AML-193 (cell line): ENCODE measurements at regions not wholly inside any gene's neighbourhood (a gene's known extent, or its start where the extent isn't known, plus 50 kb on each side); places are given as distances from the start of the nearest gene placed in this dataset.

Experiments
- DNase-seq, 2 experiments: peaks; one replicate each; lab custom pipeline; 2025; lab: John Stamatoyannopoulos, UW

DNA sequence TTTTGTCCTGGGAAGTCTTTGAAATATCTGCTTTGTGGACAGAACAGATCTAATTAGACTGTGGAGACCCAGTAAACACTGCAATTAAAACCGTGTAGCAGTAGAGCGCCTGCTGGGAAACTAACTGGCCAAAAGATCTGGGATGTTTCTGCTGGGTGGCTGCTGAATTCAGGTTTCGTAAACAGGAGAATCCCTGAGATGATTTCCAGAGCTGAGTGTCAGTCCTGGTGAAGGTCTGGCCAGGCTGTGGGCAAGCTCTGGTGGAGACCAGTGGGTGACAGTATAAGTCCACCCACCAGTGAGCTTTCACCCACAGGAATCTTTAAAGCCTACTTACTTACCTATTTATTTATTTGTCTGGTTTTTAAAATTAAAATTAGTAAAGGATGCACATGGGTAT is 257.2 kb downstream of the IRF8 start:
- DNase-seq, result no peak

DNA sequence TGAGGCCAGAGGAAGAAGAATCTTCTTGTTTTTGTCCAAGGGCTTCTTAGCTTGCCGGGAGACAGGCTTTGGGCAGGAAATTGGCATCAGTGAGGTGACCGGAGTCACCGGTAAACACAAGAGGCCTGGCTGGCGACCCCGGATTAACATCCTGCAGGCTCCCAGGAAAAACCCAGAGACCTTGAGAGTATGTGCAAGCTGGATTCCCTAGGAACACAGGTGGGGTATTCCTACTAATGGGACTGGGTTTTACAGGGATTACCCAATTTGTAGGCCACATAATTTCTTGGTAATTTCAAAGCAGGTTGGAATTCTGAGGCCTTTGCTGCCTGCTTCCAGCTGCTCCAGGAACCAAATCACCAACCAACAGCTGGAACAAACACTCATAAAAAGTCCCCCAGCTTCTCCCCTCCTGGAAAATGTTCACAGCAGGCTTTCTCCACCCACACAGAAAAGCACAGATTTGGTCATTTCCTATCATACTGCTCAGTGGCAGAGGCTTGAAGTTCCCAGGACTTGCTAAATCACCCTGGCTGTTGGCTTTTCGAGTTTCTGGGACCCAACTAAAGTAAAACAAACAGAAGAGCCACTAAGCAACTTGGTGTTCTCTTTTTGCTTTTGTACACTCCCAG is 258.8 kb downstream of the IRF8 start:
- DNase-seq, result no peak

DNA sequence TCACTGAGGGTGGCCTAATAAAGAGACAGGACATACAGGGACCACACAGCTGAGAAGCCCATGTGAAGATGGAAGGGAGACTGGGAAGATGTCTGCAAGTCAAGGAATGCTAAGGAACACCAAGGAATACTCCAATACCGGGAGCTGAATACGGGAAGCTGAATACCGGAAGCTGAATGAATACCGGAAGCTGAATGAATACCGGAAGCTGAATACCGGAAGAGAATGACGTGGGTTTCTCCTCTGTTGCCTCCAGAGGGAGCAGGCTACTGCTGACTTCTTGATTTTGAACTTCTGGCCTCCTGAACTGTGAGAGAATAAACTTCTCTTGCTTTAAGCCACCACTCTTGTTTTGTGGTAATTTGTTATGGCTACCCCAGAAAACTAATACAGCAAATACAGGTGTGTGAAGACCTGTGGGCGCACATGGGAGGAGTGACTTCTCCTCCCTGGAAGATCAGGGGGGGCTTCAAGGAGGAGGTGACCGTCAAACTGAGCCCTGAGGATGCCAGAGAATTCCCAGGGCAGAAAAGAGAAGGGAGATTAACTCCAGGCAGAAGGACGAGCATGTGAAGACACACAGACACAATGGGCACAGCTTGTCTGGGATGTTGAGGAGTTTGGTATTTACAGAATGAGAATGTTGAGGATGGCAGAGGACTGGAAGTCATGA is 259.9 kb downstream of the IRF8 start:
- no peak for DNase-seq

DNA sequence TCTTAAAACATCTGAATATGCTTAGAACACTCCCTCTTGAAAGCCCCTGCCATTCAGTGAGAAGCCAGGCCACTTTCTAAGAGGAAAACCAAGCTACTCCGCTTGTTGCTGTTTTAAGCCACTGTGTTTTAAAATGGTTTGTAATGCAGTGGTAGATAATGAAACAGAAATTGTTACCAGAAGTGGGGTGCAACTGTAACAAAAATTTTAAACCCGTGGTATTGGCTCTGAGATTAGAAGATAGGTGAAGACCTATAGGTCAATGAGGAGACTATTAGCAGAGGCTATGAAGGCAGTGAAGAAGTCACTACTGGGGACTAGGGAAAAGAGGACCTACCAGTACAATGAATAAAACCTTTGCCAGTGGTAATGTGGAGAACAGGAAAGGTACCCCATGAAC is 266.5 kb downstream of the IRF8 start:
- DNase-seq, result no peak

DNA sequence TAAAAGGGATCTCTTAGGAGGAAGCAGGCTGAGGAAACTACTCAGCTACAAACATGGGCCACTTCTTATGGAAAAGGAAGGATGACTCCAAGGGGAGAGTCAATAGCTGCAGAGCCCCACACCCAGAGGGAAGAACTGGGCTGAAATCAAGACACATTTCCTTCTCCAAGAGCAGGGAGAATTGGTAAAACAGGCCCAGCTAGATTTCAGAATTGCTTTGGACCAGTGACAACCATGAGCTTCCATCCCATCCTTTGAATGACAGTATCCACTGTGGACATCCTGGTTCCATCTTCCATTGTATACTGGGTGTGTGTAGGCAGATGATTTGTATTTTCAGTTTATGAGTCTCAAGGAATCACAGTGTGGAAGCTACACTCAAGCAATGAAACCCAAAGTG is 267.5 kb downstream of the IRF8 start:
- DNase-seq, result no peak

DNA sequence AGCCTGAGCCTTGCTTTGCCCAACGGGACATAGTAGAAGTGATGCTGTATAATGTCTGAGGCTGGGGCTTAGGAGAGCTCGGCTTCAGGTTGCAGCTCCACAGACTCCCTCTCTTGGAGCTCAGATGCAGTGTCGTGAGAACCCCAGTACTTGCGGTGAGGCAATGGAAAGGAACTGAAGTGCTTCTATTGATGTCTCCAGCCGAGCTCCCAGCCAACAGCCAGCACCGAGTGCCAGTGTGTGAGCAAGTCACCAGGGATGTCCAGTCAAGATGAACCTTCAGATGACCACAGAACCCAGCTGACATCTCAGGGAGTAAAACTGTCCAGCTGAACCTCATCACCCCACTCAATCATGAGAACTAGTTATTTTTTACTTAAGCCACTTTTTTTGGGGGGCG is 268.1 kb downstream of the IRF8 start:
- no peak for DNase-seq

DNA sequence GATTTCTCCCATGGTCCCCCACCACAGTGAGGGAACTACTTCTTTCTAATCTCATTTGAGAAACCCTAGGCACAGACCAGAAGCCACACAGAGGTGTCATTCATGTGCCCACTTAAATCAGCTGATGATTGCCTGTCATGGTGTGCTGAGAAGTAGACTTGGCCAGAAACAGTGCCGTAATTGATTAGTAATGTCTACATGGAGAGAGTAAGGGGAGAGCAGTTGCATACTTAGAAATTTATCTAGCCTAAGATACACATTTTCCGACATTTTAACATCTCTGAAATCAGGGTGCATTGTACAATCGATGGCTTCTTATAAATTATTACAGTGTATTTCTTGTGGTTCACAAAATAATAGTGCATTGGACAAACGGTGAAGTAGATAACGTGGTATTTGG is 271.8 kb downstream of the IRF8 start:
- DNase-seq, result no peak

DNA sequence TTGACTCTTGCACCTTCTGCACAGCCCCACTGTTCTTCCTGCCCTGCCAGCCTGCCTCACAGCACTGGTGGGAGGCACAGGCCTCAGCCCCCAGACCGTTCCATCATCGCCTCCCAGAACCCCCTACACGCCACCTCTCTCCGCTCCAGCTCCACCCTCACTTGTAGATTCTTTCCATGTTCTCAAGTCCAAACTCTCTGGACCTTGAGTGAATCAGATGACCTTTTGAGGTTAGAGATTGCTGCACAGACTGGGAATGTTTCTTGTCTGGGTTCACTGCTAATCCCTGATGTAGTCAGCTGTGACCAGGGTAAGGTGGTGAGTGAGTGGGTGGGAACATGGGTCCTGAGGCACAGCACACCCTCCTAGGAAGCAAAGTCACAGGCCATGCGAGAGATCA is 272.4 kb downstream of the IRF8 start:
- DNase-seq, result no peak

DNA sequence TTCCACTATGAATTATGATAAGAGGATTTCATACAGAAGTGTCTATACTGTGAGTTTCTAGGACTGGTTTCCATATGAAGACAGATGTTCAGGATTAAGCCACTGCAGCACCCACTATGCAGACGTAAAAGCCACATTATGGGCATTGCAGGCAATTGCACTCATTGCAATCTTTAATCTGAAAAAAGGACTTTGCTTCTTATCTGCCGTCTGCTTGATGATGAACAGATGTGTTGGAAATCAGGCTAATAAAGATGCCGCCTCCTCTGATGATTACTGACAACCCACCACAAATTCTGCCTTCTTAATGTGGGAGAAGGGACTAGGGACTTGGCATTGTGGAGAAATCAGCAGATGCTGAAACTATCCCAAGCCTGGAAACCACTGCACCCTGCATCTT is 276.9 kb downstream of the IRF8 start:
- DNase-seq, result no peak

DNA sequence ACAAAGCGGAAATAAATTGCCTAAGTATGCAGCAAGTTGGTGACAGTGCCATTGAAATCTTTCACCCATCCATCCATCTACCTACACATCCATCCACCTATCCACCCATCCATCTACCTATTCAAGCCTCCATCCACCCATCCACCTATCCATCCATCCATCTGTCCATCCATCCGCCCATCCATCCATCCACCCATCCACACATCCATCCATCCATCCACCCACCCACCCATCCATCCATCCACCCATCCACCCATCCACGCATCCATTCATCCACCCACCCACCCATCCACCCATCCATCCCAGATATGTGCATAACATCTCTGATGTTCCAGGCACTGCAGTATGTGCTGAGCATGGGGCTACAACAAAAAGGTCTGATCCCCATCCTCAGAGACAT is 277.5 kb downstream of the IRF8 start:
- no peak for DNase-seq

DNA sequence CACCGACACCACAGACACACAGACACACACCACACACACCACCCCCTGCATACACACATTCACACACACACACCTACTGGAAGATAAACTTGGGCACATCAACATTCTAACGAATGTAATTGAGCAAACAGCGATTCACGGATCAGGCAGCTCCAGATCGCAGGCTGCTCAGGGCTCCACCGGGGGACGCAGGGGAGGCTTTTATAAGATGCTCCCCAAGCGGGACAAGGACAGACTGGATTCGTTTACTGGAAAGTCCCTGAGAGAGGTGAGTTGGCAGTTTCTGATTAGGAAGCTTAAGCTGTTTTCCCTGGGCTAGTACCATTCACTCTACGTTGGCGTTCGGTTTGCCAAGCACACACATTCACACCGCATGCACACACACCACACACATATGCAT is 281.3 kb downstream of the IRF8 start:
- DNase-seq, result no peak

DNA sequence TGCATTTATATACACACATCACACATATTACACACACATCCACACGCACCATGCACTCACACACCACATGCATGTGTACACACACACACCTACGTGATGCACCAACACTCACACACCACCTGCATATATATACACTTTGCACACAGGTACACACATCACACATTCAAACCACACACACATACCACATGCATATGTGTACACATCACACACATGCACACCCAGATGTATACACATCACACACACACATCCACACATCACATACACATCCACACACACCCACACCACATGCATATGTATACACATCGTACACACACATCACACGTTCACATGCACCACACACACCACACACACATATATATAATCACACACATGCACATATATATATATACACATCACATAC is 281.8 kb downstream of the IRF8 start:
- no peak for DNase-seq

DNA sequence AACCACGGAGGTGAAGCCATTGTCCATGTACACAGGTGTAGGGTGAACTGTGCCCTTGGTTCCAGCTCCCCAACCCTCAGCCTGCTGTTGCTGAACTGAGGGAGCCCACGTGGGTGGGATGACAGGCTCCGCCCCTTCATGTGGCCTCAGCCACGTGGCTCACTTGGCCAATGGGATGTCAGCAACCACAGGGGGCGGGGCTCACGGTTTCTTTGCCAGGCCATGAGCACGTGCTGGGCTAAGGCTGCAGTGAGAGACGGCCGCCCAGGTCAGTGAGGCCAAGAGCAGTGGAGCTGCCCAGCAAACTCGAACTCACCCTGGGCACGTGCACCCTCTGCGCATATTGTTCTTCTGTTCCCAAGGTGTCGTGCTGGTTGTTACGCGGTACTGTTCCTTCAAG is 282.6 kb downstream of the IRF8 start:
- DNase-seq, result no peak

DNA sequence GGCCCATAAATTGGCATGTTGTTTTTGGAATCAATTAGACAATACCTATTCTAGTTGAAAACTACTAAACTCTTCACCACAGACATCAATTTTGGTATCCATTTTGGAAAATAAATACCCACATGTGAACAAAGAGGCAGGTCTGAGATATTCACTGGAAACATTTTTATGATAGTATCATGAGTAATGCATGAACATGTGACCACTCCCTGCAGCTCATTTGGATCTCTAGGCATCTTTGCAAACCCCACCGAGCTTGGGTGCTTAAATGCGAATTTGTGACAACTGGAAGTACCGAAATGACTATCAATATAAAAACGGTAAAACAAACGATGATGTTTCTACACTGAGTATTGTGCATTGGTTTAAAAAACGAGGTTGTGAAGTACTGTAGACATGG is 285.2 kb downstream of the IRF8 start:
- no peak for DNase-seq

DNA sequence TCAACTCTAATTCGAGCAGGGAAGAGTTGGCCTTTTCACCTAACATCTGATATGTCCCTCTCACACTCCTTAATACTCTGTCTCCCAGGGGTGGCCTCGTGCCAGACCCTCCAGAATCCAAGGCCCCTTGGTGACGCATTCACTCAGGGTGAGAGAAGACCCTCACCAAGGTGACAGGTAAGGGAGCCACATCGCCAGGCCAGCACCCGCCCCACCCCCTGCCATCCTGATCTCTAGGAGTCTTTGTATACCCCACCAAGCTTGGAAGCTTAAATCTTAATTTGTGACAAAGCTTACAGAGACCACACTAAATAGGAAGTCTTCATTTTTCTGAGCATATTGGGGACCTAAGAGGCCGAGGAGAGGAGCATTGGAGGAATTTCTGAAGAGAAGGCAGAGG is 286.1 kb downstream of the IRF8 start:
- DNase-seq, result no peak

DNA sequence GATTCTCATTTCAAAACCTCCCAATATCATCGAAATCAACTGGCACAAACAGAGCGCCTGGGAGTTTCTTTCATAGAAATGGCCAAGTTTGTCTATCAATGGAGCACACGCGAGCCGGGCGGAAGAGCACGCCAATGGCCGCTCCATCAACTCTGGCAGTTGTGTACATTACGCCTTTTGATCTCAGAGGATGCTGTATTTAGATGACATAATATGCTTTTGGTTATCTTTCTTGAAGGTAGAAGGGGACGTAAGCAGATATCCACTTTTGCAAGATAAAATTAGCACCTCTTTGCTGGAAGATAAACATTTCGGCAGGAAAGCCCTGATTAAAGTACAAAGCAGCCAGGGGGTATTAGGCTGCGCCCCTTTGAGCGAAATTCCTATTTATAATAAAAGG is 287.4 kb downstream of the IRF8 start:
- DNase-seq, result no peak

DNA sequence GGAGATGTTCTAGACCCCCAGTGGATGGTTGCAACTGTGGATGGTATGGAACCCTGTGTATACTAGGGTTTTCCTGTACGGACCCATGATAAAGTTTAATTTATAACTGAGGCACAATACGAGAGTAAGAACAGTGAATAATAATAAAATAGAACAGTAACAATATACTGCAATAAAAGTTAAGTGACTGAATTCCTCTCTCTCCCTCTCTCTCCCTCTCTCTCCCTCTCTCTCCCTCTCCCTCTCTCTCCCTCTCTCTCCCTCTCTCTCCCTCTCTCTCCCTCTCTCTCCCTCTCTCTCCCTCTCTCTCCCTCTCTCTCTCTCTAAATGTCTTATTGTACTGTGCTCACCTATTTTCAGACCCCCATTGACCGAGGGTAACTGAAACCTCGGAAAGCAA is 291.0 kb downstream of the IRF8 start:
- DNase-seq, result no peak

DNA sequence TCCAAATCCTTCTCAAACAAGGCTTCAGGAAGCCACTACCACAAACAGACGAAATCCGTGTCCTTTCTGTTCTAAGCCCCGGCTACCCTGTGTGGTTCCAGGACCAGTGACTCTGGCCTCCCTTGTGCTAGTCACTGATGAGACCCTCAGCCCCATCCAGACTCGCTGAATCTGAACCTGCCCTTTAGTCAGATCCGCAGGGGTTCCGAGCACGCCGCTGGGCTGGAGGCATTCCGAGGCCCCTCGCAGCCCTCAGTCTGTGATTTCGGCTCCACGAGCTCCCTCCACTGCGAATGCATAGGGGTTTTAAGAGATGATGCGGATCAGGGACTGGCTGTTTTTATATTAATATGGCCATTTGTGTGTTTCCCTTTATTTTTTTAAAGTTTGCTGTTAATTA is 292.7 kb downstream of the IRF8 start:
- no peak for DNase-seq

DNA sequence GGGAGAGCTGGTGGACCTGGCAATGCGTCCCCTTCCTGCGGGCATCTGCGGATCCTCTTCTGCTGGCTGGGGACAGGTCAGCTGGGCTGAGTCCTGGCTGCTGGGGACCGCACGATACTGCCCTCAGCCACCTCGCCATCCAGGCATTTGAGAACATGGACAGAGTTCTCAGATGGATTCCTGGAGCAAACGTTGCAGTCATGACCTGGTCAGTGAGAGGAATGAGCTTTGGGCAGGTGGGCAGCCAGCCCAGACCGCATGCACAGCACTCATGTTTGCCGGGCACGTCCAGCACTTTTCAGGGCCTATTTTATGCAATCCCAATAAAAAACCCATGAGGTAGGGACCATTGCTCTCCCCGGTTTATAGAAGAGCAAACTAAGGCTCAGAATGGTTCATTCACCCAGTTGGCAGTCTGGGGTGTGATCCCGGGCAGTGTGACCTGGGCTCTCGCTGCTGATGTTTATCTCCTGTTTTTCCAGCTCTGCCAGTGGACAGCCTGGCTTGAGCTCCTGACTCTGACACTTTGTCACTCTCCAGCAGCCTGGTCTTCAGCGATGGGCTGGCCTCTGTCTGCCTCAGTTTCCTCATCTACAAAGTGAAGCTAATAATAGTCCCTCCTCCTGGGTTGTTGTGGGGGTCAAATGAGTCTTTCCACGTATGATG is 294.7 kb downstream of the IRF8 start:
- DNase-seq, result no peak

DNA sequence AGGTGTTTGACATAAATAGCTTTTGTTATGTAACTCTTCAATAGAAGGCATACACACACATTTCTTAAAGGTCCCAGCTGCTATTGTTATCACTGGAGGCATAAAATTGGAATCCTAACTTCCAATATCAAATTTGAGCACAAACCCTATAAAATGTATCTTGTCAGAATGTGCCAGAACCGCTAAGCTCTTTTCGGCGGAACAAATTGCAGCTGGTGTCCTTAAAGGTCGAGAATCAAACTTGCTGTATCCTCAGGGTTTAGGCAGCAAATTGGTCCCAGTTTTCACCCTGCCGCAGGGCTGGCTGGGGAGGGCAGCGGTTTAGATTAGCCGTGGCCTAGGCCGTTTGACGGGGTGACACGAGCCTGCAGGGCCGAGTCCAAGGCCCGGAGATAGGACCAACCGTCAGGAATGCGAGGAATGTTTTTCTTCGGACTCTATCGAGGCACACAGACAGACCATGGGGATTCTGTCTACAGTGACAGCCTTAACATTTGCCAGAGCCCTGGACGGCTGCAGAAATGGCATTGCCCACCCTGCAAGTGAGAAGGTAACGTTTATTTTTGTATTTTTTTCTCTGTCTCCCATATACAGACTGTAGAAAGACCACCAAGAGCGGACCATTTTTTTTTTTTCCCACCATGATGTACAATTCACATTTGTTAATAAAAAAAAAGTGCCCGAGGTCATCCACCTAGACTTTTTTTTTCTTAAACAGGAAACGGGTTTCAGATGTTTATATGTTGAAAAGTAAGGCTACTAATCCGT is 297.1 kb downstream of the IRF8 start:
- DNase-seq, result no peak

DNA sequence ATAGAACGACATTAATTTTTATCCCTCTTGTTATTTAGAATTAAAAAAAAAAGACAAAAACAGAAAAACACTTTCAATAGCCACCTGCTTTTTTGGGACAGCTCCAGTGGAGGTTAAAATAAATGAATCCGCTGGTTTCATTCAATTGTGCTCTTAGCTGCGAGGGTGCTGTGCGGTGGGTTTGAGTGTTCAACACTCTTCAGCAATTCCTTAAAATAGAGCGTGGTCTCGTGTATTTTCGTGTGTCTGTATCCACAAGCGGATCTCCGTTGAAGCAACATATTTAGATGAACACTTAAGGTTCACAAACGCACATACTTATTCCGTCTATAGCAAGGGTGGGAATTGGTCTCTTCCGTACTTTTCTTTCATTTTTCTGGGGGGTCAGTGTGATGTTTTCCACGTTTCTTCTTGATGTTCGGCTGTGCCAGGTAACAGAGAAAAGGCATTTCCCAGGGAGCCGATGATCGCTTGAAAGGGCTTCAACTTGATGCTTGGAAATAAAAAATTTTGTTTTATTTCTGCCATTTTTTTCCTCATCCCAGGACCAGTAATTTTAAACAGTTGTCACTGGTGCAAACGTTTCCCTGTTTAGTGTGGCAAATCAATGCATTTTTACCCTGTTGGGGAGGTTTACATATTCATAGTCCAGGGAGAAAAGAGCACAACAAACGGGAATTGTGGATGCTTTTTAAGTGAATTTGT is 297.9 kb downstream of the IRF8 start:
- DNase-seq, result no peak
